GM23338 (cell line): ENCODE measurements at regions not wholly inside any gene's neighbourhood (a gene's known extent, or its start where the extent isn't known, plus 50 kb on each side); places are given as distances from the start of the nearest gene placed in this dataset.
"Not testable (repeated sequence)": the region's sequence is repeated elsewhere in the genome, so short reads cannot be mapped to it uniquely, and the experiment has no call there.

Experiments
- ATAC-seq: fragments of 200-7000 bp; cut with Tn5 transposase; 3 replicates; pipeline ENCODE4 v1.9.1; 2020
- DNase-seq: peaks from one replicate; pipeline ENCODE4 v3.0.0-alpha.2; 2015; ENCODE audit warnings: low spot score
- H2AFZ ChIP-seq: fragments of 200-600 bp; sonication (generic); 2 replicates; pipeline ENCODE4 v1.8.0; 2016; ENCODE audit warnings: antibody characterized with exemption, mild to moderate bottlenecking, moderate library complexity
- H3F3A ChIP-seq: fragments of 200-600 bp; sonication (generic); replicated peaks from 2 replicates; pipeline ENCODE4 v1.8.0; 2017; ENCODE audit warnings: antibody characterized with exemption, mixed run types, low read depth
- H3K27ac ChIP-seq: fragments of 200-600 bp; sonication (generic); 2 replicates; pipeline ENCODE4 v1.6.1; 2016; ENCODE audit warnings: low read depth
- H3K27me3 ChIP-seq: fragments of 200-600 bp; sonication (generic); 2 replicates; pipeline ENCODE4 v1.8.0; 2016; ENCODE audit warnings: mild to moderate bottlenecking, mixed run types, moderate library complexity; ENCODE audit not compliant: insufficient read depth
- H3K36me3 ChIP-seq: fragments of 200-600 bp; sonication (generic); 2 replicates; pipeline ENCODE4 v1.8.0; 2016; ENCODE audit warnings: mild to moderate bottlenecking; ENCODE audit not compliant: insufficient read depth
- H3K4me1 ChIP-seq: fragments of 200-600 bp; sonication (generic); 2 replicates; pipeline ENCODE4 v1.8.0; 2016; ENCODE audit warnings: mild to moderate bottlenecking, moderate library complexity; ENCODE audit not compliant: insufficient read depth
- H3K4me2 ChIP-seq: fragments of 200-600 bp; sonication (generic); 2 replicates; pipeline ENCODE4 v1.7.1; 2017; ENCODE audit warnings: mixed run types
- H3K4me3 ChIP-seq: fragments of 200-600 bp; sonication (generic); 2 replicates; pipeline ENCODE4 v1.6.1; 2016; ENCODE audit warnings: mixed run types
- H3K79me2 ChIP-seq: fragments of 200-600 bp; sonication (generic); replicated peaks from 2 replicates; pipeline ENCODE4 v1.8.0; 2017; ENCODE audit warnings: mild to moderate bottlenecking; ENCODE audit not compliant: insufficient read depth
- H3K9me2 ChIP-seq: fragments of 200-600 bp; sonication (generic); 2 replicates; pipeline ENCODE4 v1.8.0; 2017; ENCODE audit not compliant: insufficient read depth
- H4K20me1 ChIP-seq: fragments of 200-600 bp; sonication (generic); replicated peaks from 2 replicates; pipeline ENCODE4 v1.8.0; 2017; ENCODE audit warnings: mild to moderate bottlenecking; ENCODE audit not compliant: insufficient read depth
- H3K27ac Mint-ChIP-seq: 2 replicates; pipeline ENCODE4 v1.8.0; 2020; ENCODE audit warnings: inconsistent platforms, mild to moderate bottlenecking, moderate library complexity, mixed read lengths
- H3K27me3 Mint-ChIP-seq: 3 replicates; pipeline ENCODE4 v1.8.0; 2022; ENCODE audit warnings: low read depth, mild to moderate bottlenecking, moderate library complexity, mixed read lengths, inconsistent platforms; ENCODE audit not compliant: insufficient read depth, poor library complexity
- H3K36me3 Mint-ChIP-seq: 3 replicates; pipeline ENCODE4 v1.8.0; 2021; ENCODE audit warnings: low read depth, mild to moderate bottlenecking, inconsistent platforms, moderate library complexity, mixed read lengths
- H3K4me1 Mint-ChIP-seq: 3 replicates; pipeline ENCODE4 v1.8.0; 2020; ENCODE audit warnings: mild to moderate bottlenecking, inconsistent platforms, mixed read lengths
- H3K4me3 Mint-ChIP-seq: 3 replicates; pipeline ENCODE4 v1.8.0; 2021; ENCODE audit warnings: moderate library complexity, mild to moderate bottlenecking, inconsistent platforms, mixed read lengths
- H3K9me3 Mint-ChIP-seq: 3 replicates; pipeline ENCODE4 v1.8.0; 2020; ENCODE audit warnings: moderate library complexity, mild to moderate bottlenecking, inconsistent platforms, mixed read lengths
- CREB1 ChIP-seq: fragments of 250-450 bp; sonication (Bioruptor Pico); IDR thresholded peaks from 2 replicates; pipeline ENCODE4 v1.5.0; 2020; ENCODE audit warnings: low read depth, mild to moderate bottlenecking, moderate library complexity
- EZH2 ChIP-seq: fragments of 200-600 bp; sonication (generic); IDR thresholded peaks from one replicate; pipeline ENCODE4 v1.8.0; 2017; ENCODE audit warnings: antibody characterized with exemption, mild to moderate bottlenecking, low read depth; ENCODE audit not compliant: unreplicated experiment
- POLR2AphosphoS5 ChIP-seq: IDR thresholded peaks from 2 replicates; pipeline ENCODE4 v1.6.1; 2016; ENCODE audit warnings: antibody characterized with exemption, low read depth
- STAT1 ChIP-seq: IDR thresholded peaks from one replicate; pipeline ENCODE4 v1.6.1; 2016; ENCODE audit warnings: antibody characterized with exemption; ENCODE audit not compliant: unreplicated experiment
- ZNF331 ChIP-seq: fragments of 250-450 bp; sonication (Bioruptor Pico); IDR thresholded peaks from 2 replicates; pipeline ENCODE4 v1.5.0; 2020; ENCODE audit warnings: low read depth, mild to moderate bottlenecking, moderate library complexity
- TF ChIP-seq, protein P1 (sequence below), 2 experiments: fragments of 200-600 bp in 1 of 2; sonication (generic) in 1 of 2; conservative IDR thresholded peaks; 2 replicates each; pipeline versions ENCODE4 v1.5.1 to v1.6.1; 2016 to 2017; ENCODE audit warnings: antibody characterized with exemption in 2 of 2, low read depth in 2 of 2, mild to moderate bottlenecking in 2 of 2, moderate library complexity in 1 of 2
- TF ChIP-seq, protein P2 (sequence below): fragments of 250-450 bp; sonication (Bioruptor Pico); IDR thresholded peaks from 2 replicates; pipeline ENCODE4 v1.5.0; 2020; ENCODE audit warnings: mild to moderate bottlenecking, moderate library complexity

DNA sequence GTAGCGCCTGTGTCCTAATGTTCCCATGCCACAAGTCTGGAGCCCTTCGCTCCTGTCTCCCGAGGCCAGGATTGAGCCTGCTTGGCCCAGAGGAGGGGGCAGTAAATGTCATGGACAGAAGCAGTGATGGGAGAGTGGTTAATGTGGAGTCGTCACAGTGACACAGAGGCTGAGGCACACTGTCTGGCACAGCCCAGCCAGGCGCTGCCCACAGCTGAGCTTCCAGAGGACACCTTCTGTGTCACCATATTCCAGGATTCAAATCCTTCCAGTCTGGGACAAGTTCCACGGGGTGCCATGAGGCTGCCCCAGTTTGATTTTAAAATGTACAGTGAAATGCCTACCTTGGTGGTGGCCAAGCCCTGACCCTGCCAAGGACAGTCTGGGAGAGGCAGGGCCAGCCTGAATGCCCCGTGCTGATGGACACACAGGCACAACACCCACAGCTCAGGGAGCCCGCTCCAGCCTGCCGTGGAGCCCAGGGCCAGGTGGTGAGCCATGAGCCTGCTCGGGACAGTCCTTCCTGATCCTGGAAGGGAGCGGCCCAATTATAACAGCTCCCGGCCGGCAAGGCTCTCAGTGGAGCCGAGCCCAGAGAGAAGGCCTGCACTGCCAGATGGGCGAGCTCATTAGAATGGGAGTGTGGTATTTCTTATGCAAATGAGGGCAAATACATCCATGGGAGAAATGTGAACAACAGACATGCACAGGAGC lies 99.1 kb upstream of the RUFY1 start:
- Histone ChIP-seq H3K4me2 (no peak overlapping the region), H4K20me1 (no peaks in the 10 kb centered on the region), H3K27me3 (no peaks in the 10 kb centered on the region), H3F3A (no peaks in the 10 kb centered on the region), H3K4me3 (no peak overlapping the region), H3K27ac (no peak overlapping the region), H3K9me2 (no peaks in the 10 kb centered on the region), H3K79me2 (no peaks in the 10 kb centered on the region), H3K36me3 (no peaks in the 10 kb centered on the region), H3K4me1 (no peaks in the 10 kb centered on the region), H2AFZ (no peak overlapping the region)
- TF ChIP-seq EZH2 (no peak), ZNF331 (CRISPR knock-in tag) (no peak), POLR2AphosphoS5 (no peak), CREB1 (CRISPR knock-in tag) (no peak), STAT1 (no peak)
- TF ChIP-seq, protein P1, sequence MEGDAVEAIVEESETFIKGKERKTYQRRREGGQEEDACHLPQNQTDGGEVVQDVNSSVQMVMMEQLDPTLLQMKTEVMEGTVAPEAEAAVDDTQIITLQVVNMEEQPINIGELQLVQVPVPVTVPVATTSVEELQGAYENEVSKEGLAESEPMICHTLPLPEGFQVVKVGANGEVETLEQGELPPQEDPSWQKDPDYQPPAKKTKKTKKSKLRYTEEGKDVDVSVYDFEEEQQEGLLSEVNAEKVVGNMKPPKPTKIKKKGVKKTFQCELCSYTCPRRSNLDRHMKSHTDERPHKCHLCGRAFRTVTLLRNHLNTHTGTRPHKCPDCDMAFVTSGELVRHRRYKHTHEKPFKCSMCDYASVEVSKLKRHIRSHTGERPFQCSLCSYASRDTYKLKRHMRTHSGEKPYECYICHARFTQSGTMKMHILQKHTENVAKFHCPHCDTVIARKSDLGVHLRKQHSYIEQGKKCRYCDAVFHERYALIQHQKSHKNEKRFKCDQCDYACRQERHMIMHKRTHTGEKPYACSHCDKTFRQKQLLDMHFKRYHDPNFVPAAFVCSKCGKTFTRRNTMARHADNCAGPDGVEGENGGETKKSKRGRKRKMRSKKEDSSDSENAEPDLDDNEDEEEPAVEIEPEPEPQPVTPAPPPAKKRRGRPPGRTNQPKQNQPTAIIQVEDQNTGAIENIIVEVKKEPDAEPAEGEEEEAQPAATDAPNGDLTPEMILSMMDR (conservative IDR thresholded peaks at IDR 0.05; ENCODE audit: low read depth in 2 of 2), result no peak
- TF ChIP-seq, protein P2, sequence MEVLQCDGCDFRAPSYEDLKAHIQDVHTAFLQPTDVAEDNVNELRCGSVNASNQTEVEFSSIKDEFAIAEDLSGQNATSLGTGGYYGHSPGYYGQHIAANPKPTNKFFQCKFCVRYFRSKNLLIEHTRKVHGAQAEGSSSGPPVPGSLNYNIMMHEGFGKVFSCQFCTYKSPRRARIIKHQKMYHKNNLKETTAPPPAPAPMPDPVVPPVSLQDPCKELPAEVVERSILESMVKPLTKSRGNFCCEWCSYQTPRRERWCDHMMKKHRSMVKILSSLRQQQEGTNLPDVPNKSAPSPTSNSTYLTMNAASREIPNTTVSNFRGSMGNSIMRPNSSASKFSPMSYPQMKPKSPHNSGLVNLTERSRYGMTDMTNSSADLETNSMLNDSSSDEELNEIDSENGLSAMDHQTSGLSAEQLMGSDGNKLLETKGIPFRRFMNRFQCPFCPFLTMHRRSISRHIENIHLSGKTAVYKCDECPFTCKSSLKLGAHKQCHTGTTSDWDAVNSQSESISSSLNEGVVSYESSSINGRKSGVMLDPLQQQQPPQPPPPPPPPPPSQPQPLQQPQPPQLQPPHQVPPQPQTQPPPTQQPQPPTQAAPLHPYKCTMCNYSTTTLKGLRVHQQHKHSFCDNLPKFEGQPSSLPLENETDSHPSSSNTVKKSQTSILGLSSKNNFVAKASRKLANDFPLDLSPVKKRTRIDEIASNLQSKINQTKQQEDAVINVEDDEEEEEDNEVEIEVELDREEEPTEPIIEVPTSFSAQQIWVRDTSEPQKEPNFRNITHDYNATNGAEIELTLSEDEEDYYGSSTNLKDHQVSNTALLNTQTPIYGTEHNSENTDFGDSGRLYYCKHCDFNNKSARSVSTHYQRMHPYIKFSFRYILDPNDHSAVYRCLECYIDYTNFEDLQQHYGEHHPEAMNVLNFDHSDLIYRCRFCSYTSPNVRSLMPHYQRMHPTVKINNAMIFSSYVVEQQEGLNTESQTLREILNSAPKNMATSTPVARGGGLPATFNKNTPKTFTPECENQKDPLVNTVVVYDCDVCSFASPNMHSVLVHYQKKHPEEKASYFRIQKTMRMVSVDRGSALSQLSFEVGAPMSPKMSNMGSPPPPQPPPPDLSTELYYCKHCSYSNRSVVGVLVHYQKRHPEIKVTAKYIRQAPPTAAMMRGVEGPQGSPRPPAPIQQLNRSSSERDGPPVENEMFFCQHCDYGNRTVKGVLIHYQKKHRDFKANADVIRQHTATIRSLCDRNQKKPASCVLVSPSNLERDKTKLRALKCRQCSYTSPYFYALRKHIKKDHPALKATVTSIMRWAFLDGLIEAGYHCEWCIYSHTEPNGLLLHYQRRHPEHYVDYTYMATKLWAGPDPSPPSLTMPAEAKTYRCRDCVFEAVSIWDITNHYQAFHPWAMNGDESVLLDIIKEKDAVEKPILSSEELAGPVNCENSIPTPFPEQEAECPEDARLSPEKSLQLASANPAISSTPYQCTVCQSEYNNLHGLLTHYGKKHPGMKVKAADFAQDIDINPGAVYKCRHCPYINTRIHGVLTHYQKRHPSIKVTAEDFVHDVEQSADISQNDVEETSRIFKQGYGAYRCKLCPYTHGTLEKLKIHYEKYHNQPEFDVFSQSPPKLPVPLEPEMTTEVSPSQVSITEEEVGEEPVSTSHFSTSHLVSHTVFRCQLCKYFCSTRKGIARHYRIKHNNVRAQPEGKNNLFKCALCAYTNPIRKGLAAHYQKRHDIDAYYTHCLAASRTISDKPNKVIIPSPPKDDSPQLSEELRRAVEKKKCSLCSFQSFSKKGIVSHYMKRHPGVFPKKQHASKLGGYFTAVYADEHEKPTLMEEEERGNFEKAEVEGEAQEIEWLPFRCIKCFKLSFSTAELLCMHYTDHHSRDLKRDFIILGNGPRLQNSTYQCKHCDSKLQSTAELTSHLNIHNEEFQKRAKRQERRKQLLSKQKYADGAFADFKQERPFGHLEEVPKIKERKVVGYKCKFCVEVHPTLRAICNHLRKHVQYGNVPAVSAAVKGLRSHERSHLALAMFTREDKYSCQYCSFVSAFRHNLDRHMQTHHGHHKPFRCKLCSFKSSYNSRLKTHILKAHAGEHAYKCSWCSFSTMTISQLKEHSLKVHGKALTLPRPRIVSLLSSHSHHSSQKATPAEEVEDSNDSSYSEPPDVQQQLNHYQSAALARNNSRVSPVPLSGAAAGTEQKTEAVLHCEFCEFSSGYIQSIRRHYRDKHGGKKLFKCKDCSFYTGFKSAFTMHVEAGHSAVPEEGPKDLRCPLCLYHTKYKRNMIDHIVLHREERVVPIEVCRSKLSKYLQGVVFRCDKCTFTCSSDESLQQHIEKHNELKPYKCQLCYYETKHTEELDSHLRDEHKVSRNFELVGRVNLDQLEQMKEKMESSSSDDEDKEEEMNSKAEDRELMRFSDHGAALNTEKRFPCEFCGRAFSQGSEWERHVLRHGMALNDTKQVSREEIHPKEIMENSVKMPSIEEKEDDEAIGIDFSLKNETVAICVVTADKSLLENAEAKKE, result no peak
- H3K27me3 Mint-ChIP-seq, result peaks cover 14% of the 10 kb centered on the region
- ATAC-seq (no peak), DNase-seq (no peak)
- H3K4me3 Mint-ChIP-seq, result no peak overlapping the region
- H3K4me1 Mint-ChIP-seq, result no peaks in the 10 kb centered on the region
- no peak overlapping the region for H3K27ac Mint-ChIP-seq
- peaks cover 19% of the 10 kb centered on the region for H3K36me3 Mint-ChIP-seq
- peaks cover 59% of the 10 kb centered on the region for H3K9me3 Mint-ChIP-seq

DNA sequence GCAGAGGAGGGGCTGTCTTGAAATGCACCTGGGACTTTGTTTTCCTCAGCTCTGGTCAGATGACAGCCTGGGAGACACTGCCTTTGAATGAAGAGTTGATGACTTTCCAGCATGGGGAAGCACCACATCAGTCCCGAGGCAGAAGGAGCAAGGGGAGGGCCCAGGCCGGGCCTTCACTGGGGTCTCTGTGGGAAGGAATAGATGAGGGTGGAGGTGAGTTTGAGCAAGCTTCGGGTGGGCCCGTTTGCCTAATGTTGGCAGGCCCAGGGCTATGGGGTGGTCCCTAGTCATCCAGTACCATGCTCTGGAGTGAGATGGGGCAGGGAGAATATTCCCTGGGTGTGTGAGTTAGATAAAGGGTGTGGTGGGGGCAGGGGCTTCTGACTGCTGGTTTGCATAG lies 100.4 kb upstream of the RUFY1 start:
- not testable (repeated sequence) for H3K4me1 ChIP-seq, DNase-seq, H3K27ac Mint-ChIP-seq, H3K79me2 ChIP-seq, H4K20me1 ChIP-seq, H3K4me3 ChIP-seq, H3K4me1 Mint-ChIP-seq, H3K27ac ChIP-seq, H3K4me3 Mint-ChIP-seq, H3K9me2 ChIP-seq, H3F3A ChIP-seq, H2AFZ ChIP-seq, ATAC-seq, H3K27me3 ChIP-seq, H3K4me2 ChIP-seq, H3K36me3 ChIP-seq
- Mint-ChIP-seq H3K27me3 (peaks cover 14% of the 10 kb centered on the region), H3K9me3 (peaks cover 56% of the 10 kb centered on the region), H3K36me3 (peaks cover 13% of the 10 kb centered on the region)

DNA sequence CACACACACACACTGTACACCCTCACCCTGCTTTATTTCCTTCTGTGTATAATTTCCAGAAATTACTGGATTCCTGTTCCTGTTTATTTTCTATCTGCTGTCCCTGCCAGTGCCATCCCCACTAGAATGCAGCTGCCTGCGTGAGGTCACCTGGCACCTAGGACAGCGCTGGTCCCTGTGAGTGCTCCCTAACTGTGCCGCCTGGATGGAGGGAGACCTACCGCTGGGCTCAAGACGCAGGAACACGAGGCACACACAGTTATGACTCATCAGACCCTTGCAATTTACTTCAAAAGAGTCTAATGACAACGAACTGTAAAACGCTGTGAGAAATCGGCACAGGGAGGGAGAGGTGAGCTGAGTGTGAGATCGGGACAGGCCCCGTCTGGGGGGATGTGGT lies 102.1 kb upstream of the RUFY1 start:
- H2AFZ ChIP-seq, H3K27ac ChIP-seq, H3K4me1 ChIP-seq, H3K27ac Mint-ChIP-seq, H3K27me3 ChIP-seq, H3K36me3 Mint-ChIP-seq, H4K20me1 ChIP-seq, H3K4me3 ChIP-seq, H3K4me2 ChIP-seq, H3K79me2 ChIP-seq, H3K4me1 Mint-ChIP-seq, H3F3A ChIP-seq, H3K4me3 Mint-ChIP-seq, DNase-seq, H3K9me2 ChIP-seq, H3K36me3 ChIP-seq, ATAC-seq: not testable (repeated sequence)
- peaks cover 11% of the 10 kb centered on the region for H3K27me3 Mint-ChIP-seq
- peaks cover 51% of the 10 kb centered on the region for H3K9me3 Mint-ChIP-seq
